ENCODE measurements at regions not wholly inside any gene's neighbourhood (a gene's known extent, or its start where the extent isn't known, plus 50 kb on each side); places are given as distances from the start of the nearest gene placed in this dataset.
A peak's percentile ranks its signal among the peaks of the same experiment; 100 is the strongest.

GRCh38 chr12:19895246-19896020 is 456.1 kb downstream of the AEBP2 start:
- no peak overlapping the region for H3K4me3 ChIP-seq (ENCODE audit: low read length)
- H3K9me3 ChIP-seq (ENCODE audit: control insufficient read depth, low read length): no peaks in the 10 kb centered on the region
- H3K36me3 ChIP-seq (ENCODE audit: control insufficient read depth, insufficient read depth, low read length, severe bottlenecking): no peaks in the 10 kb centered on the region
- H3K4me1 ChIP-seq (ENCODE audit: control insufficient read depth, insufficient read depth, low read length): peaks cover 13% of the 10 kb centered on the region
- no peak overlapping the region for H3K9ac ChIP-seq (ENCODE audit: low read length)
- DNase-seq (ENCODE audit: low read depth): peak; percentile 39
- no peaks in the 10 kb centered on the region for H3K27me3 ChIP-seq (replicated peaks; ENCODE audit: control insufficient read depth, insufficient read depth, low read length)

- peak; percentile 21 for DNase-seq (ENCODE audit: low read depth)
- H3K27me3 ChIP-seq (replicated peaks; ENCODE audit: control insufficient read depth, insufficient read depth, low read length): no peaks in the 10 kb centered on the region
Observed at GRCh38 chr12:19896041-19896440, 456.7 kb downstream of the AEBP2 start.

GRCh38 chr12:19896534-19896933 is 457.2 kb downstream of the AEBP2 start:
- Histone ChIP-seq H3K9me3 (ENCODE audit: control insufficient read depth, low read length) (no peaks in the 10 kb centered on the region), H3K36me3 (ENCODE audit: control insufficient read depth, insufficient read depth, low read length, severe bottlenecking) (no peaks in the 10 kb centered on the region), H3K4me1 (ENCODE audit: control insufficient read depth, insufficient read depth, low read length) (peaks cover 13% of the 10 kb centered on the region), H3K4me3 (ENCODE audit: low read length) (no peak overlapping the region), H3K27me3 (replicated peaks; ENCODE audit: control insufficient read depth, insufficient read depth, low read length) (no peaks in the 10 kb centered on the region), H3K9ac (ENCODE audit: low read length) (no peak overlapping the region)
- DNase-seq (ENCODE audit: low read depth): no peak

More at GRCh38 chr12:19896041-19896440, 456.7 kb downstream of the AEBP2 start:
- no peak overlapping the region for H3K9ac ChIP-seq (ENCODE audit: low read length)
- peaks cover 13% of the 10 kb centered on the region for H3K4me1 ChIP-seq (ENCODE audit: control insufficient read depth, insufficient read depth, low read length)
- H3K4me3 ChIP-seq (ENCODE audit: low read length): no peak overlapping the region
- H3K9me3 ChIP-seq (ENCODE audit: control insufficient read depth, low read length): no peaks in the 10 kb centered on the region
- H3K36me3 ChIP-seq (ENCODE audit: control insufficient read depth, insufficient read depth, low read length, severe bottlenecking): no peaks in the 10 kb centered on the region

GRCh38 chr12:19897900-19898408 is 458.7 kb downstream of the AEBP2 start:
- no peak for DNase-seq (ENCODE audit: low read depth)
- Histone ChIP-seq H3K9ac (ENCODE audit: low read length) (no peak overlapping the region), H3K9me3 (ENCODE audit: control insufficient read depth, low read length) (no peaks in the 10 kb centered on the region), H3K36me3 (ENCODE audit: control insufficient read depth, insufficient read depth, low read length, severe bottlenecking) (no peaks in the 10 kb centered on the region), H3K27me3 (replicated peaks; ENCODE audit: control insufficient read depth, insufficient read depth, low read length) (no peaks in the 10 kb centered on the region), H3K4me3 (ENCODE audit: low read length) (no peak overlapping the region), H3K4me1 (ENCODE audit: control insufficient read depth, insufficient read depth, low read length) (peaks cover 9% of the 10 kb centered on the region)

GRCh38 chr12:19901841-19902240 is 462.5 kb downstream of the AEBP2 start:
- H3K4me3 ChIP-seq (ENCODE audit: low read length): no peak overlapping the region
- no peaks in the 10 kb centered on the region for H3K27me3 ChIP-seq (replicated peaks; ENCODE audit: control insufficient read depth, insufficient read depth, low read length)
- DNase-seq (ENCODE audit: low read depth): no peak
- H3K9me3 ChIP-seq (ENCODE audit: control insufficient read depth, low read length): no peaks in the 10 kb centered on the region
- H3K36me3 ChIP-seq (ENCODE audit: control insufficient read depth, insufficient read depth, low read length, severe bottlenecking): no peaks in the 10 kb centered on the region
- no peak overlapping the region for H3K9ac ChIP-seq (ENCODE audit: low read length)
- no peaks in the 10 kb centered on the region for H3K4me1 ChIP-seq (ENCODE audit: control insufficient read depth, insufficient read depth, low read length)

GRCh38 chr12:19904819-19905218 is 463.5 kb upstream of the PDE3A start:
- no peaks in the 10 kb centered on the region for H3K36me3 ChIP-seq (ENCODE audit: control insufficient read depth, insufficient read depth, low read length, severe bottlenecking)
- no peak for DNase-seq (ENCODE audit: low read depth)
- no peaks in the 10 kb centered on the region for H3K27me3 ChIP-seq (replicated peaks; ENCODE audit: control insufficient read depth, insufficient read depth, low read length)
- H3K4me3 ChIP-seq (ENCODE audit: low read length): no peak overlapping the region
- H3K4me1 ChIP-seq (ENCODE audit: control insufficient read depth, insufficient read depth, low read length): no peaks in the 10 kb centered on the region
- no peaks in the 10 kb centered on the region for H3K9me3 ChIP-seq (ENCODE audit: control insufficient read depth, low read length)
- no peak overlapping the region for H3K9ac ChIP-seq (ENCODE audit: low read length)

GRCh38 chr12:19908830-19909229 is 459.5 kb upstream of the PDE3A start:
- H3K9ac ChIP-seq (ENCODE audit: low read length): no peak overlapping the region
- no peaks in the 10 kb centered on the region for H3K4me1 ChIP-seq (ENCODE audit: control insufficient read depth, insufficient read depth, low read length)
- no peaks in the 10 kb centered on the region for H3K27me3 ChIP-seq (replicated peaks; ENCODE audit: control insufficient read depth, insufficient read depth, low read length)
- H3K4me3 ChIP-seq (ENCODE audit: low read length): no peak overlapping the region
- H3K9me3 ChIP-seq (ENCODE audit: control insufficient read depth, low read length): no peaks in the 10 kb centered on the region
- DNase-seq (ENCODE audit: low read depth): no peak
- H3K36me3 ChIP-seq (ENCODE audit: control insufficient read depth, insufficient read depth, low read length, severe bottlenecking): no peaks in the 10 kb centered on the region

- Histone ChIP-seq H3K36me3 (ENCODE audit: control insufficient read depth, insufficient read depth, low read length, severe bottlenecking) (no peaks in the 10 kb centered on the region), H3K27me3 (replicated peaks; ENCODE audit: control insufficient read depth, insufficient read depth, low read length) (no peaks in the 10 kb centered on the region), H3K4me1 (ENCODE audit: control insufficient read depth, insufficient read depth, low read length) (no peaks in the 10 kb centered on the region), H3K4me3 (ENCODE audit: low read length) (no peak overlapping the region), H3K9me3 (ENCODE audit: control insufficient read depth, low read length) (no peaks in the 10 kb centered on the region), H3K9ac (ENCODE audit: low read length) (no peak overlapping the region)
- DNase-seq (ENCODE audit: low read depth): no peak
Observed at GRCh38 chr12:19909418-19909817, 458.9 kb upstream of the PDE3A start.

GRCh38 chr12:19910681-19911080 is 457.7 kb upstream of the PDE3A start:
- H3K27me3 ChIP-seq (replicated peaks; ENCODE audit: control insufficient read depth, insufficient read depth, low read length): no peaks in the 10 kb centered on the region
- H3K4me1 ChIP-seq (ENCODE audit: control insufficient read depth, insufficient read depth, low read length): no peaks in the 10 kb centered on the region
- no peak for DNase-seq (ENCODE audit: low read depth)
- no peaks in the 10 kb centered on the region for H3K36me3 ChIP-seq (ENCODE audit: control insufficient read depth, insufficient read depth, low read length, severe bottlenecking)
- no peak overlapping the region for H3K9ac ChIP-seq (ENCODE audit: low read length)
- H3K9me3 ChIP-seq (ENCODE audit: control insufficient read depth, low read length): no peaks in the 10 kb centered on the region
- H3K4me3 ChIP-seq (ENCODE audit: low read length): no peak overlapping the region

GRCh38 chr12:19912991-19913390 is 455.3 kb upstream of the PDE3A start:
- Histone ChIP-seq H3K4me3 (ENCODE audit: low read length) (no peak overlapping the region), H3K9me3 (ENCODE audit: control insufficient read depth, low read length) (no peaks in the 10 kb centered on the region), H3K4me1 (ENCODE audit: control insufficient read depth, insufficient read depth, low read length) (no peaks in the 10 kb centered on the region), H3K27me3 (replicated peaks; ENCODE audit: control insufficient read depth, insufficient read depth, low read length) (no peaks in the 10 kb centered on the region), H3K9ac (ENCODE audit: low read length) (no peak overlapping the region), H3K36me3 (ENCODE audit: control insufficient read depth, insufficient read depth, low read length, severe bottlenecking) (no peaks in the 10 kb centered on the region)
- no peak for DNase-seq (ENCODE audit: low read depth)

GRCh38 chr12:19915392-19916195 is 452.7 kb upstream of the PDE3A start:
- Histone ChIP-seq H3K4me3 (ENCODE audit: low read length) (no peak overlapping the region), H3K9me3 (ENCODE audit: control insufficient read depth, low read length) (no peaks in the 10 kb centered on the region), H3K36me3 (ENCODE audit: control insufficient read depth, insufficient read depth, low read length, severe bottlenecking) (no peaks in the 10 kb centered on the region), H3K9ac (ENCODE audit: low read length) (no peak overlapping the region), H3K4me1 (ENCODE audit: control insufficient read depth, insufficient read depth, low read length) (no peaks in the 10 kb centered on the region), H3K27me3 (replicated peaks; ENCODE audit: control insufficient read depth, insufficient read depth, low read length) (no peaks in the 10 kb centered on the region)
- DNase-seq (ENCODE audit: low read depth): peak; percentile 77
